Keratinocyte (primary cell): ENCODE measurements at regions not wholly inside any gene's neighbourhood (a gene's known extent, or its start where the extent isn't known, plus 50 kb on each side); places are given as distances from the start of the nearest gene placed in this dataset.
"Not testable (repeated sequence)": the region's sequence is repeated elsewhere in the genome, so short reads cannot be mapped to it uniquely, and the experiment has no call there.

Source experiments
- DNase-seq: peaks from one replicate; pipeline ENCODE4 v3.0.0-alpha.2; 2011; ENCODE audit warnings: low read depth, missing footprints, low spot score
- FAIRE-seq: peaks from 2 replicates; lab custom pipeline; 2011; peaks lifted over from hg19 to GRCh38; lab: Jason Lieb, UNC
- H2AFZ ChIP-seq: 2 replicates; pipeline ENCODE4 v1.6.0; 2012; ENCODE audit warnings: low read length, control low read depth, inconsistent platforms; ENCODE audit not compliant: control insufficient read depth
- H3K27ac ChIP-seq: 2 replicates; pipeline ENCODE4 v1.5.1; 2011; ENCODE audit warnings: low read length; ENCODE audit not compliant: control insufficient read depth, insufficient read depth
- H3K27me3 ChIP-seq: 3 replicates; pipeline ENCODE4 v1.6.0; 2011; ENCODE audit warnings: low read length; ENCODE audit not compliant: control insufficient read depth, insufficient read depth; ENCODE audit errors: extremely low read depth
- H3K36me3 ChIP-seq, 2 experiments: 2 replicates in 1 of 2; 3 replicates in 1 of 2; pipeline ENCODE4 v1.5.1; 2011; ENCODE audit warnings: low read length in 2 of 2, mild to moderate bottlenecking in 1 of 2; ENCODE audit not compliant: control insufficient read depth in 2 of 2, insufficient read depth in 2 of 2; ENCODE audit errors: extremely low read depth in 1 of 2
- H3K4me1 ChIP-seq: 3 replicates; pipeline ENCODE4 v1.5.1; 2011; ENCODE audit warnings: low read length; ENCODE audit not compliant: control insufficient read depth, insufficient read depth; ENCODE audit errors: extremely low read depth
- H3K4me2 ChIP-seq: 3 replicates; pipeline ENCODE4 v1.6.0; 2011; ENCODE audit warnings: low read depth, low read length; ENCODE audit not compliant: control insufficient read depth, insufficient read depth; ENCODE audit errors: extremely low read depth
- H3K4me3 ChIP-seq, 3 experiments: fragments of 200-600 bp in 1 of 3; sonication (generic) in 1 of 3; 2 replicates in 2 of 3; 3 replicates in 1 of 3; pipeline ENCODE4 v1.5.1; 2011 to 2016; ENCODE audit warnings: low read length in 3 of 3, mild to moderate bottlenecking in 3 of 3, control low read depth in 2 of 3, inconsistent platforms in 1 of 3, low read depth in 1 of 3, mixed read lengths in 1 of 3, mixed run types in 1 of 3, moderate library complexity in 1 of 3; ENCODE audit not compliant: control insufficient read depth in 2 of 3, insufficient read depth in 2 of 3; ENCODE audit errors: extremely low read depth in 1 of 3
- H3K79me2 ChIP-seq: 2 replicates; pipeline ENCODE4 v1.6.0; 2012; ENCODE audit warnings: low read length; ENCODE audit not compliant: control insufficient read depth, insufficient read depth
- H3K9ac ChIP-seq: 3 replicates; pipeline ENCODE4 v1.6.0; 2011; ENCODE audit warnings: low read length; ENCODE audit not compliant: control insufficient read depth, insufficient read depth; ENCODE audit errors: extremely low read depth
- H3K9me1 ChIP-seq: 3 replicates; pipeline ENCODE4 v1.6.0; 2011; ENCODE audit warnings: low read length; ENCODE audit not compliant: control insufficient read depth, insufficient read depth; ENCODE audit errors: extremely low read depth
- H3K9me3 ChIP-seq: 2 replicates; pipeline ENCODE4 v1.5.1; 2012; ENCODE audit warnings: low read depth, low read length; ENCODE audit not compliant: control insufficient read depth
- H4K20me1 ChIP-seq: 3 replicates; pipeline ENCODE4 v1.6.0; 2011; ENCODE audit warnings: low read length; ENCODE audit not compliant: control insufficient read depth, insufficient read depth; ENCODE audit errors: extremely low read depth
- CTCF ChIP-seq, 3 experiments: IDR thresholded peaks in 1 of 3; conservative IDR thresholded peaks in 1 of 3; optimal IDR thresholded peaks in 1 of 3; 2 replicates in 2 of 3; 3 replicates in 1 of 3; pipeline versions ENCODE3 to v1.5.1; 2011; ENCODE audit warnings: low read length in 3 of 3, mild to moderate bottlenecking in 3 of 3, moderate library complexity in 2 of 3, control low read depth in 1 of 3, inconsistent platforms in 1 of 3; ENCODE audit not compliant: insufficient read depth in 2 of 3; ENCODE audit errors: extremely low read depth in 1 of 3
- EZH2 ChIP-seq: IDR thresholded peaks from one replicate; pipeline ENCODE4 v1.6.1; 2012; ENCODE audit warnings: inconsistent platforms, mild to moderate bottlenecking, low read length, moderate library complexity
- dilution Hi-C: fragments of 300-500 bp; cut with MboI; formaldehyde crosslinking; loops from one replicate; pipeline ENCODE4 v1.7.0; 2020; ENCODE audit warnings: low sequenced_read_pairs; ENCODE audit not compliant: extremely low pct_ligation_motif_present

- no peak overlapping the region for H2AFZ ChIP-seq
- H3K4me1 ChIP-seq, result no peaks in the 10 kb centered on the region
- DNase-seq, result no peak
- no peaks in the 10 kb centered on the region for H3K9me3 ChIP-seq
- no peak overlapping the region for H3K27ac ChIP-seq
- no peak overlapping the region for H3K4me2 ChIP-seq
- no peaks in the 10 kb centered on the region for H3K9me1 ChIP-seq
- H3K36me3 ChIP-seq, result no peaks in the 10 kb centered on the region
- FAIRE-seq, result no peak
- H3K4me3 ChIP-seq, result no peak overlapping the region
- no peak for TF ChIP-seq EZH2
- TF ChIP-seq CTCF (optimal IDR thresholded peaks at IDR 0.05 in 1 of 3, IDR thresholded peaks at IDR 0.05 in 1 of 3, conservative IDR thresholded peaks at IDR 0.05 in 1 of 3; ENCODE audit: extremely low read depth in 1 of 3, insufficient read depth in 2 of 3, low read length in 3 of 3), result no peak
- no peaks in the 10 kb centered on the region for H3K79me2 ChIP-seq
- H3K27me3 ChIP-seq, result no peaks in the 10 kb centered on the region
- H4K20me1 ChIP-seq, result no peaks in the 10 kb centered on the region
- H3K9ac ChIP-seq, result no peak overlapping the region
- dilution Hi-C loops, result no loop called here
Measured at GRCh38 chr2:195238826-195239225, 418.2 kb upstream of the SLC39A10 start.

GRCh38 chr2:195238379-195238778 is 418.6 kb upstream of the SLC39A10 start:
- Histone ChIP-seq H3K36me3 (no peaks in the 10 kb centered on the region), H4K20me1 (no peaks in the 10 kb centered on the region), H3K27me3 (no peaks in the 10 kb centered on the region), H3K9me1 (no peaks in the 10 kb centered on the region), H3K4me2 (no peak overlapping the region), H3K4me1 (no peaks in the 10 kb centered on the region), H3K9ac (no peak overlapping the region), H3K9me3 (no peaks in the 10 kb centered on the region), H3K27ac (no peak overlapping the region), H3K4me3 (no peak overlapping the region), H2AFZ (no peak overlapping the region), H3K79me2 (no peaks in the 10 kb centered on the region)
- dilution Hi-C loops, result no loop called here
- TF ChIP-seq EZH2, result no peak
- no peak for FAIRE-seq
- DNase-seq, result no peak

GRCh38 chr2:195228547-195228946 is 428.5 kb upstream of the SLC39A10 start:
- H3K9ac ChIP-seq, DNase-seq, H3K9me3 ChIP-seq, H3K4me2 ChIP-seq, H3K27me3 ChIP-seq, H2AFZ ChIP-seq, H3K79me2 ChIP-seq, dilution Hi-C loops, H3K27ac ChIP-seq, H3K4me3 ChIP-seq, H3K4me1 ChIP-seq, H3K36me3 ChIP-seq, H3K9me1 ChIP-seq, H4K20me1 ChIP-seq, FAIRE-seq: not testable (repeated sequence)
